Common myeloid progenitor, CD34-positive (primary cell): ENCODE measurements at regions not wholly inside any gene's neighbourhood (a gene's known extent, or its start where the extent isn't known, plus 50 kb on each side); places are given as distances from the start of the nearest gene placed in this dataset.

Experiments
- CTCF ChIA-PET: fragments of 350-600 bp; sonication (Branson Sonifier 250); formaldehyde crosslinking; loops from one replicate; lab custom pipeline; 2021; ENCODE audit warnings: antibody characterized with exemption; lab: Charles Lee
- POLR2A ChIA-PET: fragments of 350-600 bp; sonication (Branson Sonifier 250); formaldehyde crosslinking; loops from one replicate; lab custom pipeline; 2021; ENCODE audit warnings: antibody characterized with exemption; lab: Charles Lee
- DNase-seq, 3 donors: peaks; one replicate each; pipeline versions ENCODE4 v3.0.0 to v3.0.0-alpha.2; 2013
- H3K27ac ChIP-seq, 2 experiments: 1 replicate in 1 of 2; 2 replicates in 1 of 2; pipeline ENCODE4 v1.7.0; 2013; ENCODE audit warnings: inconsistent platforms in 2 of 2, low read length in 2 of 2, mild to moderate bottlenecking in 2 of 2, low read depth in 1 of 2, moderate library complexity in 1 of 2; ENCODE audit not compliant: severe bottlenecking in 2 of 2, insufficient read depth in 1 of 2, poor library complexity in 1 of 2
- H3K27me3 ChIP-seq, 5 experiments: replicated peaks in 2 of 5; 1 replicate in 3 of 5; 2 replicates in 2 of 5; pipeline versions ENCODE4 v1.6.1 to v1.7.0; 2013; ENCODE audit warnings: low read length in 4 of 5, mild to moderate bottlenecking in 2 of 5, moderate library complexity in 2 of 5, inconsistent platforms in 1 of 5; ENCODE audit not compliant: insufficient read depth in 5 of 5, control insufficient read depth in 4 of 5
- H3K36me3 ChIP-seq, 4 experiments: 1 replicate in 2 of 4; 2 replicates in 2 of 4; pipeline versions ENCODE4 v1.6.1 to v1.7.0; 2013; ENCODE audit warnings: low read length in 3 of 4, control low read depth in 1 of 4, mild to moderate bottlenecking in 1 of 4; ENCODE audit not compliant: control insufficient read depth in 4 of 4, insufficient read depth in 4 of 4
- H3K4me1 ChIP-seq, 4 experiments: 1 replicate in 3 of 4; 2 replicates in 1 of 4; pipeline versions ENCODE4 v1.6.1 to v1.7.1; 2013; ENCODE audit warnings: low read length in 3 of 4, mild to moderate bottlenecking in 3 of 4, control low read depth in 1 of 4, inconsistent platforms in 1 of 4, moderate library complexity in 1 of 4; ENCODE audit not compliant: control insufficient read depth in 4 of 4, insufficient read depth in 4 of 4; ENCODE audit errors: control extremely low read depth in 1 of 4
- H3K4me3 ChIP-seq, 7 experiments: 1 replicate in 4 of 7; 2 replicates in 3 of 7; pipeline versions ENCODE4 v1.5.1 to v1.7.0; 2013; ENCODE audit warnings: mild to moderate bottlenecking in 7 of 7, low read length in 6 of 7, moderate library complexity in 6 of 7, inconsistent platforms in 2 of 7, low read depth in 2 of 7, control low read depth in 1 of 7; ENCODE audit not compliant: insufficient read depth in 4 of 7, control insufficient read depth in 1 of 7; ENCODE audit errors: extremely low read depth in 1 of 7
- H3K9me3 ChIP-seq, 5 experiments: 1 replicate in 4 of 5; 2 replicates in 1 of 5; pipeline versions ENCODE4 v1.6.1 to v1.7.1; 2013; ENCODE audit warnings: low read length in 4 of 5, mild to moderate bottlenecking in 2 of 5, inconsistent platforms in 1 of 5, low read depth in 1 of 5, moderate library complexity in 1 of 5; ENCODE audit not compliant: control insufficient read depth in 4 of 5, insufficient read depth in 2 of 5; ENCODE audit errors: control extremely low read depth in 1 of 5
- WGBS: methylation state at CpG from one replicate; pipeline ENCODE4 v1.1.5; 2013; ENCODE audit not compliant: insufficient coverage; 5-methylcytosine and 5-hydroxymethylcytosine counted together

DNA sequence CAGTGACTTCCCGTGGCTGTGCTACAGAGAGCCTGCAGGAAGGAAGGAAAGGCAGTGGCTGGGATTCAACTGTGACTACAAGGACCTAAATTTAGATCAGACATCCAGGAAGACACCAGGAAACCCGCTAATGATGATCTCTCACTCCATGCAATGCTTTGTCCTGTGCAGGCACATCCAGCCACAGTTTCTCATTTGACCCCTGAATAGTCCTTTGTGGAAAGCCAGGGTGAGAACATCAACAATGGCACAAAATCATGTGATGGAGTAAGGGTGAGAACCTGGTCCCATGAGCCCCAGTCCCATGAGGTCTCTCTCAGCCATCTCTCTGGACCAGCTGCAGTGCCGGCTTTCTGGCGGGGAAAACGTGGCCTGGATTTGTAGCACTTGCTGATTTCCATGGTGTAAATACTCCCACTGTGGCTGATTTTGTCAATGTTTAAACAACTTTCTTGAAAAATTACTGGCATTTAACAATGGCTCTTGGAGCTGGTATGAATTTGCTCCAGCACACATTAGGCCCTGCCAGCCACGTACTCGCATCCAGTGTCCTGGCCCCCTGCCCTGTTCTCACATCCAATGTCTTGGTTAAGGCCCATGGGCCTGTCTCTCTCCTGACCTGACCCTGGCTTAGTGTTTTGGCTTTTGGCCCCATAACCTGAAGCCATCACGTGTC, 159.0 kb upstream of the HAAO start:
- peaks cover 14 to 94% (median 88%) of the 10 kb centered on the region in 4 experiments for H3K4me1 ChIP-seq
- H3K27me3 ChIP-seq: no peaks in the 10 kb centered on the region
- ChIA-PET CTCF (interaction anchor here (0.9 to 5.2 kb wide), 4 partner anchors 11 to 273 kb away, joined by 3 to 52 read pairs (median 9); no protein-coding TSS in a partner anchor), POLR2A (interaction anchor here (5.9 kb wide), 1 partner anchor 10 kb away, joined by 62 read pairs; no protein-coding TSS in a partner anchor)
- H3K4me3 ChIP-seq: peak overlapping the region in 2 of 7 experiments; percentile 20
- H3K36me3 ChIP-seq: no peaks in the 10 kb centered on the region
- DNase-seq: peak in 1 of 3 donors; percentile 16
- peak overlapping the region; percentile 47 to 66 for H3K27ac ChIP-seq
- WGBS: 75% methylated on average over 8 of the region's 8 CpGs
- no peaks in the 10 kb centered on the region for H3K9me3 ChIP-seq

- POLR2A ChIA-PET: interaction anchor here (1.0 to 5.9 kb wide), 6 partner anchors 12 to 279 kb away, joined by 5 to 62 read pairs (median 6); partner anchors contain the start of gene ZFP36L2
- WGBS: 0% methylated on average over 5 of the region's 6 CpGs
- peak; percentile 87 to 99 (median 97) for DNase-seq
- CTCF ChIA-PET: interaction anchor here (1.6 to 6.4 kb wide), 8 partner anchors 13 to 536 kb away, joined by 4 to 87 read pairs (median 32); partner anchors contain the start of gene ZFP36L2
- H3K9me3 ChIP-seq: no peaks in the 10 kb centered on the region
- H3K36me3 ChIP-seq: no peaks in the 10 kb centered on the region
- H3K27me3 ChIP-seq: no peaks in the 10 kb centered on the region
- H3K4me1 ChIP-seq: peaks cover 14 to 89% (median 84%) of the 10 kb centered on the region in 4 experiments
- peak overlapping the region; percentile 37 to 74 for H3K27ac ChIP-seq
- no peak overlapping the region for H3K4me3 ChIP-seq
Measured at GRCh38 chr2:42949125-42949524, 156.7 kb upstream of the HAAO start.

- Histone ChIP-seq H3K4me3 (no peak overlapping the region), H3K4me1 (peaks cover 14 to 85% (median 75%) of the 10 kb centered on the region in 4 experiments), H3K9me3 (no peaks in the 10 kb centered on the region), H3K36me3 (no peaks in the 10 kb centered on the region), H3K27me3 (no peaks in the 10 kb centered on the region), H3K27ac (peak overlapping the region; percentile 40 to 74)
- CTCF ChIA-PET: interaction anchor here (0.8 to 8.9 kb wide), 35 partner anchors 9 to 658 kb away, joined by 3 to 180 read pairs (median 6); partner anchors contain the start of gene ZFP36L2
- POLR2A ChIA-PET: interaction anchor here (0.6 to 5.9 kb wide), 10 partner anchors 13 to 280 kb away, joined by 3 to 62 read pairs (median 6); partner anchors contain the start of gene ZFP36L2
- 100% methylated on average over 1 of the region's 2 CpGs for WGBS
- DNase-seq: peak in 1 of 3 donors; percentile 40
Measured at GRCh38 chr2:42947809-42948600, 155.6 kb upstream of the HAAO start.

DNA sequence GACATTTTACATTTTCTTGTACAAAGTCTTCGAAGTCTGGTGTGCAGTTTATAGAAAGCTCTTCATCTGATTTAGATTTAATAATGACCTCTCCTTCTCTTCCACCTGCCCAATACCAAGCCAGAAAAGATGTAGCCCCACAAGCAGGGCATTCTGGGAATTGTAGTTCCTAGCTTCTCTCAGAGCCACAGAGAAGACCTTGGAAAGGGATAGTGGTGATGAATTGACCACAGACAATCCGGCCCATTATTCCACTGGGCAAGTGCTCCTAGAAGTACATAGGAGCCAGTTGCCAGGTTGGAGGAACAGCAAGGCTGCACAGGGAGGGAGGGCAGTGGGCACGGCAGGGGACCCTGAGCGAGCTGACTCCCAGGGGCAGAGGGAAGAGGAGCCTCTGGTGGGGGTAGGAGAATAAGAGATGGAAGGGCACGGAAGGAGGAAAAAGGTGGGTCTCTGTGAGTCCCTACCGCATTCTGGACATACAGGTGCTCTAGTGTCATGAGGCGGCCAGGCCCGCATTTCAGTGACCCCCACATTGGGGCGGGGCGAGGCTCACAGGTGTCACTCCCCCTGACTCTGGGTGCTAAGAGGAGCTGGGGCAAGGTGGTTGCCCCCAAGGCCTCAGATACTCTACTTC, 152.5 kb upstream of the HAAO start:
- Histone ChIP-seq H3K36me3 (no peaks in the 10 kb centered on the region), H3K27me3 (no peaks in the 10 kb centered on the region), H3K27ac (peak overlapping the region in 1 of 2 experiments; percentile 2), H3K9me3 (no peaks in the 10 kb centered on the region), H3K4me3 (no peak overlapping the region), H3K4me1 (peaks cover 7 to 68% (median 57%) of the 10 kb centered on the region in 4 experiments)
- peak in 1 of 3 donors; percentile 2 for DNase-seq
- POLR2A ChIA-PET: interaction anchor here (1.0 to 3.0 kb wide), 3 partner anchors 16 to 275 kb away, joined by 3 to 20 read pairs (median 3); no protein-coding TSS in a partner anchor
- CTCF ChIA-PET: interaction anchor here (0.7 to 8.9 kb wide), 14 partner anchors 13 to 624 kb away, joined by 3 to 180 read pairs (median 12); partner anchors contain the start of gene ZFP36L2
- 97% methylated on average over 9 of the region's 10 CpGs for WGBS

DNA sequence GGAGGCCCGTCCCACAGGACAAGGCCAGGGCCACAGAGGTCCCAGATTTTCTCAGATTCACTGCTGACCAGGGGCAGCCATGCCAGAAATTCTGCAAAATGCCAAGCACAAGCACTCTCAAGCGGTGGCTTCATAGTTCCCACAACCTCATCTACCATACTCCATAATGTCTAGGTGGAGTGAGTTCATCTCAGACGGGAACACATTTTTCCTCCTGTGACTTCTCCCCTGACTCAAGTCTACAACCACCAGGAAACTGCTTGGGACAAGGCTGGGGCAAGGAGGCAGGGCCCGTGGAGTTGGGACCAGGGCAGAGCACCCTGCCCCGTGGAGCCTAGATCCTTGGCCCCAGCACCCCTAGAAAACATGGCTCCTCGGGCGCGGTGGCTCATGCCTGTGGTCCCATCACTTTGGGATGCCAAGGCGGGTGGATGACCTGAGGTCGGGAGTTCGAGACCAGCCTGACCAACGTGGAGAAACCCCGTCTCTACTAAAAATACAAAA, 150.7 kb upstream of the HAAO start:
- CTCF ChIA-PET: interaction anchor here (0.8 to 8.9 kb wide), 6 partner anchors 11 to 599 kb away, joined by 3 to 180 read pairs (median 44); partner anchors contain the start of gene ZFP36L2
- H3K27me3 ChIP-seq: no peaks in the 10 kb centered on the region
- no peaks in the 10 kb centered on the region for H3K36me3 ChIP-seq
- H3K27ac ChIP-seq: no peak overlapping the region
- H3K9me3 ChIP-seq: no peaks in the 10 kb centered on the region
- DNase-seq: no peak
- POLR2A ChIA-PET: interaction anchor here (1.3 kb wide), 1 partner anchor 9 kb away, joined by 5 read pairs; no protein-coding TSS in a partner anchor
- peaks cover 0 to 51% (median 42%) of the 10 kb centered on the region in 4 experiments for H3K4me1 ChIP-seq
- no peak overlapping the region for H3K4me3 ChIP-seq
- 96% methylated on average over 12 of the region's 13 CpGs for WGBS
